Mammary epithelial cell (primary cell): ENCODE measurements at regions not wholly inside any gene's neighbourhood (a gene's known extent, or its start where the extent isn't known, plus 50 kb on each side); places are given as distances from the start of the nearest gene placed in this dataset.

ENCODE experiments used
- EZH2 ChIP-seq: IDR thresholded peaks from 2 replicates; pipeline ENCODE4 v1.6.1; 2012; ENCODE audit warnings: low read length, inconsistent platforms, borderline replicate concordance
- TF ChIP-seq, protein P1 (sequence below), 2 donors: IDR thresholded peaks in 1 of 2; conservative IDR thresholded peaks in 1 of 2; 2 replicates each; pipeline ENCODE4 v1.5.1; 2011 to 2012; ENCODE audit warnings: inconsistent platforms in 2 of 2, low read length in 2 of 2, mild to moderate bottlenecking in 2 of 2, control low read depth in 1 of 2, low read depth in 1 of 2; ENCODE audit not compliant: insufficient read depth in 1 of 2; ENCODE audit errors: extremely low read depth in 1 of 2

DNA sequence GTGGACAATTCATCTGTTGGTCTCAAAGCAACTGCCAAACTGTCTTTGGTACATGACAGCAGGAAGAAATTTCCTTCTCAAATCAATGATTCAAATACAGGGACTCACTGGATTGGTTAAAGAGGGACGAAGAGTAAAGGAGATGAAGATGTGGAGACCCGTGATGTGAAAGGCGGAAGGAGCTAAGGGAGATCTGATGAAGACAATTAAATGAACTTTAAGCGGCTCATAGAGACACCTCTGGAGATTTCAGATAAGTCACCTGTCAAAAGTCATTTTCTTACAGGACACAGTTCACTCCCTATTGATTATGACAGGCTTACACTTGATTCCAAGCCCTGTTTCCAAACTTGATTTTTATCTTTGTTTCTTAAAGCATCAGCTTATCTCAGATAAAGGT is 466.3 kb downstream of the DOK5 start:
- TF ChIP-seq, protein P1, sequence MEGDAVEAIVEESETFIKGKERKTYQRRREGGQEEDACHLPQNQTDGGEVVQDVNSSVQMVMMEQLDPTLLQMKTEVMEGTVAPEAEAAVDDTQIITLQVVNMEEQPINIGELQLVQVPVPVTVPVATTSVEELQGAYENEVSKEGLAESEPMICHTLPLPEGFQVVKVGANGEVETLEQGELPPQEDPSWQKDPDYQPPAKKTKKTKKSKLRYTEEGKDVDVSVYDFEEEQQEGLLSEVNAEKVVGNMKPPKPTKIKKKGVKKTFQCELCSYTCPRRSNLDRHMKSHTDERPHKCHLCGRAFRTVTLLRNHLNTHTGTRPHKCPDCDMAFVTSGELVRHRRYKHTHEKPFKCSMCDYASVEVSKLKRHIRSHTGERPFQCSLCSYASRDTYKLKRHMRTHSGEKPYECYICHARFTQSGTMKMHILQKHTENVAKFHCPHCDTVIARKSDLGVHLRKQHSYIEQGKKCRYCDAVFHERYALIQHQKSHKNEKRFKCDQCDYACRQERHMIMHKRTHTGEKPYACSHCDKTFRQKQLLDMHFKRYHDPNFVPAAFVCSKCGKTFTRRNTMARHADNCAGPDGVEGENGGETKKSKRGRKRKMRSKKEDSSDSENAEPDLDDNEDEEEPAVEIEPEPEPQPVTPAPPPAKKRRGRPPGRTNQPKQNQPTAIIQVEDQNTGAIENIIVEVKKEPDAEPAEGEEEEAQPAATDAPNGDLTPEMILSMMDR (conservative IDR thresholded peaks at IDR 0.05 in 1 of 2, IDR thresholded peaks at IDR 0.05 in 1 of 2; ENCODE audit: extremely low read depth in 1 of 2, insufficient read depth in 1 of 2, low read depth in 1 of 2, low read length in 2 of 2): no peak
- TF ChIP-seq EZH2: no peak
